BJ (cell line): ENCODE measurements at regions not wholly inside any gene's neighbourhood (a gene's known extent, or its start where the extent isn't known, plus 50 kb on each side); places are given as distances from the start of the nearest gene placed in this dataset.

Experiments used
- CTCF ChIA-PET: fragments of 350-600 bp; formaldehyde crosslinking; extraction: SDS; loops from one replicate; lab custom pipeline; 2021; ENCODE audit warnings: antibody characterized with exemption, inconsistent platforms; lab: Yijun Ruan, JAX
- POLR2A ChIA-PET: fragments of 300-600 bp; sonication (Branson Sonifier 250); formaldehyde crosslinking; extraction: SDS; loops from one replicate; lab custom pipeline; 2021; ENCODE audit warnings: antibody characterized with exemption; lab: Charles Lee
- DNase-seq: peaks from one replicate; pipeline ENCODE4 v3.0.0-alpha.2; 2011; ENCODE audit warnings: low read depth
- H3K27me3 ChIP-seq: 2 replicates; pipeline ENCODE4 v1.6.0; 2011; ENCODE audit warnings: low read length; ENCODE audit not compliant: control insufficient read depth, insufficient read depth
- H3K36me3 ChIP-seq: 2 replicates; pipeline ENCODE4 v1.5.1; 2011; ENCODE audit warnings: low read length; ENCODE audit not compliant: control insufficient read depth, insufficient read depth
- H3K4me3 ChIP-seq: 2 replicates; pipeline ENCODE4 v1.5.1; 2011; ENCODE audit warnings: low read depth, mild to moderate bottlenecking, control low read depth, low read length
- TF ChIP-seq, protein P1 (sequence below): IDR thresholded peaks from 2 replicates; pipeline ENCODE4 v1.5.1; 2011; ENCODE audit warnings: low read depth, mild to moderate bottlenecking, control low read depth, inconsistent platforms, low read length, moderate library complexity; ENCODE audit not compliant: insufficient read depth

DNA sequence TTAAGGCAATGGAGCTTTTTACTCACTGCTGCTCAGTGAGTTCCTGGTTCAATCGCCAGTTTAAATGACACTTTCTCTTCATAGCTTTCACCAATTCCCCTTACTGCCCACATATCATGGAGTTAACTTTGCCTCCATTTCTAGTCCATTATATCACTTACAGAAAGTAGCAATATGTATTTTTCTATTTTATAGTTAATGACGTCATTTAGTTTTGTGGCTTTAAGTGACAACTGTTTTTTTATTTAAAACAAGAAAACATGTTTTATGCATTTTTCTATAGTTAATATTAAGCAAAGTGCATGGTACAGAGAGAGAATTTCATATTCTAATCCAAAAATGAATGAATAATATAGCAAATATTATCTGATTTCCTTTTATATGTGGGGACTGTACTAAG, 363.3 kb downstream of the CDC14C start:
- POLR2A ChIA-PET, result no interaction called here
- Histone ChIP-seq H3K4me3 (no peak overlapping the region), H3K27me3 (no peaks in the 10 kb centered on the region), H3K36me3 (no peaks in the 10 kb centered on the region)
- DNase-seq, result no peak
- CTCF ChIA-PET, result no interaction called here
- TF ChIP-seq, protein P1, sequence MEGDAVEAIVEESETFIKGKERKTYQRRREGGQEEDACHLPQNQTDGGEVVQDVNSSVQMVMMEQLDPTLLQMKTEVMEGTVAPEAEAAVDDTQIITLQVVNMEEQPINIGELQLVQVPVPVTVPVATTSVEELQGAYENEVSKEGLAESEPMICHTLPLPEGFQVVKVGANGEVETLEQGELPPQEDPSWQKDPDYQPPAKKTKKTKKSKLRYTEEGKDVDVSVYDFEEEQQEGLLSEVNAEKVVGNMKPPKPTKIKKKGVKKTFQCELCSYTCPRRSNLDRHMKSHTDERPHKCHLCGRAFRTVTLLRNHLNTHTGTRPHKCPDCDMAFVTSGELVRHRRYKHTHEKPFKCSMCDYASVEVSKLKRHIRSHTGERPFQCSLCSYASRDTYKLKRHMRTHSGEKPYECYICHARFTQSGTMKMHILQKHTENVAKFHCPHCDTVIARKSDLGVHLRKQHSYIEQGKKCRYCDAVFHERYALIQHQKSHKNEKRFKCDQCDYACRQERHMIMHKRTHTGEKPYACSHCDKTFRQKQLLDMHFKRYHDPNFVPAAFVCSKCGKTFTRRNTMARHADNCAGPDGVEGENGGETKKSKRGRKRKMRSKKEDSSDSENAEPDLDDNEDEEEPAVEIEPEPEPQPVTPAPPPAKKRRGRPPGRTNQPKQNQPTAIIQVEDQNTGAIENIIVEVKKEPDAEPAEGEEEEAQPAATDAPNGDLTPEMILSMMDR, result no peak

DNA sequence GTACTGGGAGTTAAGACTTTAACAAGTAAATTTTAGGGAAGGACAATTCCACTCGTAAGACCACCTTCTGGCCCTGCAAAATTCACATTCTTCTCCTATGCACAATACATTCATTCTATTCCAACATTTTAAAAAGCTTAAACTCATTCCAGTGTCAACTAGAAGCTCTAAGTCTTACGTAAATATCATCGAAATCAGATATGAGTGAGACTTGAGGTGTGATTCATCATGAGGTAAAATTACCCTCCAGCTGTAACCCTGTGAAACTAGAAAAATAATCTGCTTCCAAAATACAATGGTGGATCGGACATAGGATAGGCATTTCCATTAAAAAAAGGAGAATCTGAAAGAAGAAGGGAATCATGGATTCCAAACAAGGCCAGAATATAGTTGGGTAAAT, 370.3 kb downstream of the CDC14C start:
- CTCF ChIA-PET, result no interaction called here
- Histone ChIP-seq H3K4me3 (no peak overlapping the region), H3K27me3 (no peaks in the 10 kb centered on the region), H3K36me3 (no peaks in the 10 kb centered on the region)
- POLR2A ChIA-PET, result no interaction called here
- no peak for DNase-seq
- TF ChIP-seq, protein P1, result no peak

- TF ChIP-seq, protein P1, result no peak
- ChIA-PET POLR2A (no interaction called here), CTCF (no interaction called here)
- Histone ChIP-seq H3K36me3 (no peaks in the 10 kb centered on the region), H3K27me3 (no peaks in the 10 kb centered on the region), H3K4me3 (no peak overlapping the region)
- no peak for DNase-seq
Observed at GRCh38 chr7:49295146-49295545, 370.8 kb downstream of the CDC14C start.

DNA sequence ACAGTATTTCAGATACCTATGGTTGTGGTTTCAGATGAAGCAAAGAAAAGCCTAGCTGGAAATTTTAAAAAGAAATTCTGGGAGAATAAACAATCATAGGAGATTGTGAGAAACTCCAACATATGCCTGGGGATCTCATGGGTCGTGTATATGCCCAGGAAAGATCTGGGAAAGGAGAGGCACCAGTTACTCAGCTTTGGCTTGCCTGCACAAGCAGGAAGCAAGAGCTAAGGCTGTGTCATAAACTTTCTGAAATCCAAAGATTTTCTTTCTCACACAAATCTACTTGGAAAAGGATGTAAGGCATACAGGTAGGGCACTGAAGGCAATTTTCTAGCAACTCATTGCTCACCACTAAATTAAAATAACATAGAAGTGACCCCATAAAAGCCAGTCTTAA, 373.6 kb downstream of the CDC14C start:
- POLR2A ChIA-PET, result no interaction called here
- H3K4me3 ChIP-seq, result no peak overlapping the region
- TF ChIP-seq, protein P1, result no peak
- CTCF ChIA-PET, result no interaction called here
- no peaks in the 10 kb centered on the region for H3K27me3 ChIP-seq
- no peaks in the 10 kb centered on the region for H3K36me3 ChIP-seq
- DNase-seq, result no peak

DNA sequence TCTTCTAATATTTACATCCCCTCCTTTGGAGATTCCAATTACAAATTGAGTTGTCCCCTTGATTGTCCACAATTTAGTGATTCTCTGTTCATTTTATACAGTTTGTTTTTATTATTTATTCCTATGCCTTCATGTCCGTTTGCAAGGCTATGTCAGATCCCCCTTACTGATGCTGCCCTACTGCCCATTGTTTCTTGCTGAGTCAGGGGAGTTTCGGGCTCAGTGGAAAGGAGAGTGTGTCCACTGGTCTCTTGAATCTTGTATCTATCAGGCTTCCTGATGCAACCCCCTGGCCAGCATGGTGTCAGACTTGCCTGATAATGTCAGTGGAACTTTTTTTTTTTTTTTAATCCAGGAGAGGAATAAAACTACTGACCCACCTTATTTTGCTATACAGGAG, 384.4 kb downstream of the CDC14C start:
- Histone ChIP-seq H3K4me3 (no peak overlapping the region), H3K36me3 (no peaks in the 10 kb centered on the region), H3K27me3 (no peaks in the 10 kb centered on the region)
- DNase-seq, result no peak
- TF ChIP-seq, protein P1, result no peak
- CTCF ChIA-PET, result no interaction called here
- POLR2A ChIA-PET, result no interaction called here
